Ramos (cell line): ENCODE measurements at regions not wholly inside any gene's neighbourhood (a gene's known extent, or its start where the extent isn't known, plus 50 kb on each side); places are given as distances from the start of the nearest gene placed in this dataset.
"Not testable (repeated sequence)": the region's sequence is repeated elsewhere in the genome, so short reads cannot be mapped to it uniquely, and the experiment has no call there.

Experiments used
- in situ Hi-C: fragments of 300-500 bp; cut with MboI; formaldehyde crosslinking; loops from one replicate; pipeline ENCODE4 v1.14.3; 2022; ENCODE audit warnings: low sequenced_read_pairs; ENCODE audit not compliant: unreplicated experiment

GRCh38 chr2:132270981-132271546 is 109.3 kb upstream of the ANKRD30BL start:
- in situ Hi-C loops: loop anchor here (25.0 kb wide), 1 partner anchor 891 kb away; no protein-coding TSS in a partner anchor

DNA sequence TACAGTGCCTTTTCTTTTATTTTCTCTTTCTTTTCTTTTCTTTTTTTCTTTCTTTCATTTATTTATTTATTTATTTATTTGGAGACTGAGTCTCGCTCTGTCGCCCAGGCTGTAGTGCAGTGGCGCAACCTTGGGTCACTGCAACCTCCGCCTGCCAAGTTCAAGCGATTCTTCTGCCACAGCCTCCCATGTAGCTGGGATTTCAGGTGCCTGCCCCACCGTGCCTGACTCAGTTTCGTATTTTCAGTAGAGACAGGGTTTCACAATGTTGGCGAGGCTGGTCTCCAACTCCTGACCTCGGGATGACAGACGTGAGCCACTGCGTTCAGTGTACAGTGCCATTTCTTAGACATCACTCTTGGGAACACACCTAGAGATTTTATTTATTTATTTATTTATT is 110.0 kb upstream of the ANKRD30BL start:
- in situ Hi-C loops: loop anchor here (25.0 kb wide), 1 partner anchor 891 kb away; no protein-coding TSS in a partner anchor

DNA sequence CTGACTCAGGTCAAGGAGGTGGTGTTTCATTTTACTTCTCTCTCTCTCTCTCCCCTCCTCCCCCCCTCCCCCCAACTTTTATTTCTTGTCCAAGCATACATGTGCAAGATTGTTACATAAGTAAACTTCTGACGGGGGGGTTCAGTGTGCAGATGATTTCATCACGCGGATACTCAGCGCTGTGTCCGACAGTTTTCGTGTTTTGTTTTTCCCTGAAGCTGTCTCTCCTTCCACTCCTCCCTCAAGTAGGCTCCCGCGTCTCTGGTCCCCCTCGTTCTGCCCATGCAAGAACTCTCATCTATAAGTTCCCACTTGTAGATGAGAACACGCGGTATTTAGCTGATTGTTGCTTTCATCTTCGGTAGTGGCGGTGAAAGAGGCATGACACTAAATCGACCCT is 111.0 kb upstream of the ANKRD30BL start:
- in situ Hi-C loops: loop anchor here (25.0 kb wide), 1 partner anchor 890 kb away; no protein-coding TSS in a partner anchor

DNA sequence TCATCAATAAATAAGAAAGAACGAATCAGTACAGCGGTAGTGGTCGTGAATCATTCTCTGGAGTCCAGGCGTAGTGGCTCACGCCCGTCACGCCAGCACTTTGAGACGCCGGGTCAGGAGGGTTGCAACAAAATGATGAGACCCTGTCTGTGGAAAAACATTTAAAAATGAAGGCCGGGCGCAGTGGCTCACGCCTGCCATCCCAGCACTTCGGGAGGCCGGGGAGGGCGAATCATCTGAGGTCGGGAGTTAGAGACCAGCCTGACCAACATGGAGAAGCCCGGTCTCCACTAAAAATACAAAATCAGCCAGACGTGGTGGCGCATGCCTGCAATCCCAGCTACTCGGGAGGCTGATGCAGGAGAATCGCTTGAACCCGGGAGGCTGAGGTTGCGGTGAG is 111.8 kb upstream of the ANKRD30BL start:
- in situ Hi-C loops: loop anchor here (25.0 kb wide), 1 partner anchor 889 kb away; no protein-coding TSS in a partner anchor

GRCh38 chr2:132274000-132274399 is 112.2 kb upstream of the ANKRD30BL start:
- in situ Hi-C loops: loop anchor here (25.0 kb wide), 1 partner anchor 888 kb away; no protein-coding TSS in a partner anchor

GRCh38 chr2:132275396-132275795 is 113.6 kb upstream of the ANKRD30BL start:
- in situ Hi-C loops: no loop called here

- in situ Hi-C loops: no loop called here
Observed at GRCh38 chr2:132276571-132276981, 114.8 kb upstream of the ANKRD30BL start.

- in situ Hi-C loops: no loop called here
Observed at GRCh38 chr2:132278267-132278666, 116.5 kb upstream of the ANKRD30BL start.

DNA sequence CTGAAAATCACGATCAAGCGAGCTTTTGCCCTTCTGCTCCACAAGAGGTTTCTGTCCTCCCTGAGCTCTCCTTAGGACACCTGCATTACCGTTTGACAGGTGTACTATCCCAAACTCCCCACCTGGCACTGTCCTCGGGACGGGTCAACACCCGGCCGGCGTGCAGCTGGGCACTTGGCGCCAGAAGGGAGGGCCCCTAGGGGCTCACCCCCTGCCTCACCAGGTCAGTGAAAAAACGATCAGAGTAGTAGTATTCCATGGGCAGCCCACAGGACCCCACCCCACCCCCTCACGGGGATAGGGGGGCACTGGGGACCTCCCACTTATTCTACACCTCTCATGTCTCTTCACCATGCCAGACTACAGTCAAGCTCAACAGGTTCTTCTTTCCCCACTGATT is 117.6 kb upstream of the ANKRD30BL start:
- in situ Hi-C loops: no loop called here

DNA sequence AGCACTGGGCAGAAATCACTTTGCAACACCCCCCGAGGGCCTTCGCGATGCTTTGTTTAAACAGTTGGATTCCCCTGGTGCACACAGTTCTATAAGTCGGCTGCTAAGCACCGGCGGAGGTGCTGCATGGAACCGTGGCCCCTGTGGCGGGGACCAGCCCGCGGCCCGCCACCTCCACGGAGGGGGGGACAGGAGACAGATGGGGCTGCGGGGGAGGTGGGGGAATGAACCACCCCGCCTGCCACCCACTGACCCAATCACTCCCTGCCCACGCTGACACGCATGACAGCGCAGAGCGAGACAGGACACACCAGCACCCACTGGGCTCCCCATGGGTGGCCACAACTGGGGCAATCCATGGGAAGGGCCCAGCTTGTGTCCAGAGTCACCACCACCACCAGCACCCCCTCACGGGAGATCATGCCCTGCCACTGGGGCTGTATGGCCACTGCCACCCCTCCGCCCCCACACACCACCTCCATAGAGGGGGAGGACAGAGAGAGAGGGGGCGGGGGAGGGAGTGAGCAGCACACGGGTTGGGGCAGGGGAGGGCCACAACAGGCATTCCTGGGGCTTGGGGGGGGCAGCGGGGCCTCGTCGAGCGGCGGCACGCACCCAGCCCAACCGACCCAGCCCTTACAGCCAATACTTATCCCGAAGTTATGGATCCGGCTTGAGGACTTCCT is 118.3 kb upstream of the ANKRD30BL start:
- in situ Hi-C loops: no loop called here

DNA sequence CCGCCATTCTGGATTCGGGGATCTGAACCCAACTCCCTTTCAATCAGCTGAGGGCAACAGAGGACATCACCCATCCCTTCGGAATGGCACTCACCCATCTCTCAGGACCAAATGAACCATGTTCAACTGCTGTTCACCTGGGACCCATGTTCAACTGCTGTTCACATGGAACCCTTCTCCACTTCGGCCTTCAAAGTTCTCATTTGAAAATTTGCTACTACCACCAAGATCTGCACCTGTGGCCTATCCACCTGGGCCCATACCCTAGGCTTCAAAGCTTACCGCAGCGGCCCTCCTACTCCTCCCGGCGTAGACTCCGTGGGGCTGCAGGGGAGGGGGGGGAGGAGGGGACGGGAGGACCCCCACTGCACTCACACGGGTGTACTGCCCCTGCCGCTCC is 119.2 kb upstream of the ANKRD30BL start:
- in situ Hi-C loops: no loop called here

DNA sequence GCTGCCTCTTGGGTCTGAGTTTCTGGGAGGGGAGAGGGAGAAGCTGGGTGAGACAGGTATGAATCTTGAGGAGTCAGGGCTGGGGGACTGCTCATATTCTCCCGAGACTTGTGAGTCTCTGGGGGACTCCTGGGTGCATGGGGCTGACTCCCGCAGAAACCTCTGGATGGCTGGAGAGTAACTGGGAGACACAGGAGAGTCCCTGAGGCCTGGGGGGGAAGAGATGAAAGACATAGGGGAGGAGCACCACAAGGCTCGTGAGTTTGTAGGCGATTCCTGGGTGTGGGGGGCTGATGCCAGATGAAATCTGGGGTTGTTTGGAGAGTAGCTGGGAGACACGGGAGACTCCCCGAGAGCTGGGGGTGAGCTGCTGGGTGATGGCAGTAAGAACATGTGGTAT is 120.4 kb upstream of the ANKRD30BL start:
- in situ Hi-C loops: not testable (repeated sequence)

GRCh38 chr2:132282911-132283310 is 121.2 kb upstream of the ANKRD30BL start:
- in situ Hi-C loops: no loop called here

DNA sequence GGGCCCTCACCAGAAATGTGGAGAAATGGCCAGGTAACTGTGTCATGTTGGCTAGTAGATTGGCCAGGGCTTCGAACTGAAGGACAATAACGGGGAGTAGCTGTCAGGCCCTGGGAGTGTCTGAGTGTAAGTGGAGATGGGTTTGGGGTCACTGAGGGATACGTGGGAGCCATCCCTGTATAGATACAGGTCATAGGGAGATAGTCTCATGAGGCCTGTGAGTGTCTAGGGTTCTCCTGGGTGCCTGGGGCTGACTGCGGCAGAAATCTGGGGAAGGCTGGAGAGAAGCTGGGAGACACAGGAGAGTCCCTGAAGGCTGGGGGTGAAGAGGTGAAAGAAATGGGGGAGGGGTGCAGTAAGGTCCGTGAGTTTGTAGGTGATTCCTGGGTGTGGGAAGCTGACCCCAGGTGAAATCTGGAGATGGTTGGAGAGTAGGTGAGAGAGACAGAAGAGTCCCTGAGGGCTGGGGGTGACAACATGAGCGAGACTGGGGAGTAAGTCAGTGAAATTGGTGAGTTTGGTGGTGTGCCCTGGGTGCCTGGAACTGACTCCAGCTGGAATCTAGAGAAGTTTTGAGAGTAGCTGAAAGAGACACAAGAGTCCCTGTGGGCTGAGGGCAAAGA is 124.6 kb upstream of the ANKRD30BL start:
- in situ Hi-C loops: not testable (repeated sequence)

GRCh38 chr2:132287910-132288309 is 126.2 kb upstream of the ANKRD30BL start:
- in situ Hi-C loops: not testable (repeated sequence)

- in situ Hi-C loops: not testable (repeated sequence)
Observed at GRCh38 chr2:132289138-132289537, 127.4 kb upstream of the ANKRD30BL start.

DNA sequence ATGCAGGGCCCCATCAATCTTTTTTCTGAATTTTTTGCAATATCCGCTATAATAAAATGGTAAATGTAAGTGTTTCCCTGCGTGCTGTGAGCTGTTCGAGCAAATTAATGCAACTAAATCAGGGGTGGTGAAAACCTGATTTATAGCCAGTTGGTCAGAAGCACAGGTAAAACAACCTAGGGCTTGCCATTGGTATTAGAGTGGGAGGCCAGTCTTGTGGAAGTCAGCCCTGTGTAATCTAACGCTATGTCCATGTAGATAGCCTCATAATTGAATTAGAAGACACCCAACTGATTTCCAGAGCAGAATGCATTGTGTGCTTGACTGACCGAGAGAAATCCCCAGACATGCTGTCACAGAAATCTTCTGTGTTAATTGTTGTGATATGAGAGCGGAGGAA is 126.8 kb upstream of the GPR39 start:
- in situ Hi-C loops: not testable (repeated sequence)

DNA sequence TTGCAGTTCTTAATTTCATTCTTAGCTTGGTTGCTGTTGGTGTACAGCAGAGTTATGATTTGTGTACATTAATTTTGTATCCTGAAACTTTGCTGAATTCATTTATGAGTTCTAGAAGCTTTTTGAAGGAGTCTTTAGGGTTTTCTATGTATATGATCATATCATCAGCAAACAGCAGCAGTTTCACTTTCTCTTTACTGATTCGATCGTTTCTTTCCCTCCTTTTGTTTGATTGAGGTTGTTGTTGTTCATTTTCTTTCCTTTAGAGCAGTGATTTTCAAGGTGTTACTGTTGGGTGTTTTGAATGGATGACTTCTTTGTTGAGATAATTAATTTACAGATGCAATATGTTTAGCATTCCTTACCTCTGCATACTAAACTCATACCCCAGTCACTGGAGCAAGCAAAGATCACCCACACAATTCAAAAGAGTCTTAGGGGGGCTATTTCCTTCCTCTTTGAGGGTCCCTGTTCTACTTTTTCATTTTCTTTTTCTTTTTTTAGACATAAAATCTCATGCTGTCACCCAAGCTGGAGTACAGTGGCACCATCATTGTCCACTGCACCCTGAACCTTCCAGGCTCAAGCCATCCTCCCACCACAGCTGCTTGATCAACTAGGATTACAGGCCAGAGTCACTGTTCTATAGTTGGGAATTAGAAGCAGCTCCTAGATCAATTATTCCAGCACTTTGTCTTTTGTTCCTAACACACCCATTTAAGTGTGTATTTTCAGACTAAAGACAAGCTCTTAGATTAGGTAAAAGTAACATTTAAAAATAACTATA is 115.8 kb upstream of the GPR39 start:
- in situ Hi-C loops: not testable (repeated sequence)

DNA sequence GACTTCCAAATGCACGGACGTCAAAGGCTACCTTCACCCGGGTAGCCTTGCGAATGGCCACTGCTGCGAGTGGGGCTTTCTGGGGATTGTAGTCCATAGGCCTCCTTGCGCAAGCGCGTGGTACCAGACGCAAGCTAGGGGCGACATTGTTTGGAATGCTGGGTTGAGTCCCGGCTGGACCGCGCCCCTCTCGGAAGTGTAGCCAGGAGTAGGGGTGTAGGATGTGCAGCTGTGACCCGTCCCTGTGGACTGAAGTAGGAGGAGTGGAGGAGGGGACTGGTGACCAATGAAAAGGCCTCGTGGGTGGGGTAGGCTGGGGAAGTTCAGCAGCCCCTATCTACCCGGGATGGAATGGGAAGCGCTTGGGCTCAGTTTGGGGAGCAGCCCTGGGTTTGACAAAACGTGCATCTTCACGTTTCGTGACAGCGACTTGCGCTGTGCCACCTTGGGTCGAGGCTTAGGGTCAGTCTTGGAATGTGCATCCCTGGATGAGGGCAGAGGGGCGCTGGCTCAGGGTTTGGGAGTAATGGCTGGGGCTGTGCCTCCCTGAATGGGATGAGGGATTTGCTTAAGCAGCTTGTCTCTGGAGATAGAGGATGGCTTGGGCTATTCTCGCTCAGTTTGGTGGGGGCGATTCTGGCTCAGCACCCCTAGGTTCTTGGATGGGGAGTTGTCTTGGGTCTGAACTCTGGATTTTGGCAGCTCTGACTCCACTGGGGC is 111.8 kb upstream of the GPR39 start:
- in situ Hi-C loops: not testable (repeated sequence)

- in situ Hi-C loops: not testable (repeated sequence)
Observed at GRCh38 chr2:132307613-132308198, 108.9 kb upstream of the GPR39 start.
